ENCODE measurements at regions not wholly inside any gene's neighbourhood (a gene's known extent, or its start where the extent isn't known, plus 50 kb on each side); places are given as distances from the start of the nearest gene placed in this dataset.

DNA sequence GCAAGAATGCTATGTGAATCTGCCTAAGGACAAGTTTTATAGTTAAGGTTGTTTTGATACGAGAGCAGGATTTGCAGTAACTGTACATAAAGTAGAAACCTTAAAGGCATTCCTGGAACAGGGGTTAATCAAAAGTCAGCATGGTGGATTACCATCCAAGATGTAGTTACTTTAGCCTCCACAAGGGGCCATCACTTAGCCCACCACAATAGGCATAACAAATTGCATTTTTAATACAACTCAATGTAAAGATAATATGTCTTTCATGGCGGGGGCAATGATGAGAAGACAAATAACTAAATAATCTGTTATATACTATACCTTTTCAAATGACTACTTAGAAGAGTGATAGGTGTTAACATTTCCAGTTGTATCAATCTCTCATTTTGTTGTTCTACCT is 611.2 kb upstream of the ADGRL4 start:
- H3K9me3 ChIP-seq (ENCODE audit: control insufficient read depth, low read length): peaks cover 12% of the 10 kb centered on the region
- DNase-seq: no peak
- Mint-ChIP-seq H3K4me3 (no peak overlapping the region), H3K4me1 (peaks cover 7% of the 10 kb centered on the region), H3K9me3 (peaks cover 22% of the 10 kb centered on the region), H3K36me3 (ENCODE audit: low read depth) (peaks cover 12% of the 10 kb centered on the region), H3K27me3 (ENCODE audit: insufficient read depth) (no peaks in the 10 kb centered on the region), H3K27ac (no peak overlapping the region)
- TF ChIP-seq, protein P1, sequence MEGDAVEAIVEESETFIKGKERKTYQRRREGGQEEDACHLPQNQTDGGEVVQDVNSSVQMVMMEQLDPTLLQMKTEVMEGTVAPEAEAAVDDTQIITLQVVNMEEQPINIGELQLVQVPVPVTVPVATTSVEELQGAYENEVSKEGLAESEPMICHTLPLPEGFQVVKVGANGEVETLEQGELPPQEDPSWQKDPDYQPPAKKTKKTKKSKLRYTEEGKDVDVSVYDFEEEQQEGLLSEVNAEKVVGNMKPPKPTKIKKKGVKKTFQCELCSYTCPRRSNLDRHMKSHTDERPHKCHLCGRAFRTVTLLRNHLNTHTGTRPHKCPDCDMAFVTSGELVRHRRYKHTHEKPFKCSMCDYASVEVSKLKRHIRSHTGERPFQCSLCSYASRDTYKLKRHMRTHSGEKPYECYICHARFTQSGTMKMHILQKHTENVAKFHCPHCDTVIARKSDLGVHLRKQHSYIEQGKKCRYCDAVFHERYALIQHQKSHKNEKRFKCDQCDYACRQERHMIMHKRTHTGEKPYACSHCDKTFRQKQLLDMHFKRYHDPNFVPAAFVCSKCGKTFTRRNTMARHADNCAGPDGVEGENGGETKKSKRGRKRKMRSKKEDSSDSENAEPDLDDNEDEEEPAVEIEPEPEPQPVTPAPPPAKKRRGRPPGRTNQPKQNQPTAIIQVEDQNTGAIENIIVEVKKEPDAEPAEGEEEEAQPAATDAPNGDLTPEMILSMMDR (conservative IDR thresholded peaks at IDR 0.05): peak; percentile 68
- WGBS, 2 experiments (ENCODE audit: insufficient coverage in 1 of 2, insufficient read length in 1 of 2): 97 to 100% methylated on average over 1 of the region's 2 CpGs
- H3K36me3 ChIP-seq (ENCODE audit: control insufficient read depth, insufficient read depth, low read length): no peaks in the 10 kb centered on the region
- no peaks in the 10 kb centered on the region for H3K27me3 ChIP-seq (ENCODE audit: control insufficient read depth, insufficient read depth, low read length, poor library complexity, severe bottlenecking)
- H3K4me1 ChIP-seq (ENCODE audit: control insufficient read depth, insufficient read depth, low read length): no peaks in the 10 kb centered on the region
- no peak overlapping the region for H3K9ac ChIP-seq (ENCODE audit: extremely low read depth, low read length, poor library complexity, severe bottlenecking)
- no peak overlapping the region for H3K4me3 ChIP-seq (ENCODE audit: low read length)
- no peak overlapping the region for H3K27ac ChIP-seq (ENCODE audit: low read depth, low read length)

- H3K27me3 ChIP-seq (ENCODE audit: control insufficient read depth, insufficient read depth, low read length, poor library complexity, severe bottlenecking): no peaks in the 10 kb centered on the region
- H3K27me3 Mint-ChIP-seq (ENCODE audit: insufficient read depth): no peaks in the 10 kb centered on the region
- H3K4me3 ChIP-seq (ENCODE audit: low read length): no peak overlapping the region
- H3K4me1 Mint-ChIP-seq: peaks cover 9% of the 10 kb centered on the region
- TF ChIP-seq, protein P1 (conservative IDR thresholded peaks at IDR 0.05): no peak
- H3K4me1 ChIP-seq (ENCODE audit: control insufficient read depth, insufficient read depth, low read length): no peaks in the 10 kb centered on the region
- H3K4me3 Mint-ChIP-seq: no peak overlapping the region
- no peak overlapping the region for H3K9ac ChIP-seq (ENCODE audit: extremely low read depth, low read length, poor library complexity, severe bottlenecking)
- peaks cover 11% of the 10 kb centered on the region for H3K9me3 Mint-ChIP-seq
- peaks cover 11% of the 10 kb centered on the region for H3K36me3 Mint-ChIP-seq (ENCODE audit: low read depth)
- H3K27ac ChIP-seq (ENCODE audit: low read depth, low read length): no peak overlapping the region
- H3K27ac Mint-ChIP-seq: no peak overlapping the region
- DNase-seq: no peak
- 94% methylated on average over 2 of the region's 2 CpGs; no CpG with 5 or more reads in 1 of the 2 experiments for WGBS, 2 experiments (ENCODE audit: insufficient coverage in 1 of 2, insufficient read length in 1 of 2)
- H3K9me3 ChIP-seq (ENCODE audit: control insufficient read depth, low read length): peaks cover 6% of the 10 kb centered on the region
- H3K36me3 ChIP-seq (ENCODE audit: control insufficient read depth, insufficient read depth, low read length): no peaks in the 10 kb centered on the region
Observed at GRCh38 chr1:79614762-79615161, 608.2 kb upstream of the ADGRL4 start.

DNA sequence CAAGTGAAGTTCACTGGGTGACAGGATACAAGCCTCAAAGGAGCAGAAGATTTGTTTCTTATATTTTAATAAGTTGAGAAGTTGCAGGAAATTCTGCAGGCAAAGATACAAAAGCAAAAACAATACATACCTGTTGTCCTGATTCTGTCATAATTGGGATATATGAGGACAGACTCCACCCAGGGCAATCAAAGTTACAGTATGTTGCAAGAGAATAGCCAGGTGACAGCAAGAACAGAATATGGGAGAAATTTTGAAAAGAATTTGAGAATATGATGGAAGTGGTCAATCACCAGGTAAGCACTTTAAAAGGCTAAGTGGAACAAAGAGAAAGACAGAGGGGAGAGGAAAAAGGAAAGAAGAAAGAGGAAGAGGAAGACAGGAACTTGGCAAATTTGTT is 607.6 kb upstream of the ADGRL4 start:
- Mint-ChIP-seq H3K27me3 (ENCODE audit: insufficient read depth) (no peaks in the 10 kb centered on the region), H3K4me1 (peaks cover 9% of the 10 kb centered on the region), H3K4me3 (no peak overlapping the region), H3K9me3 (peaks cover 11% of the 10 kb centered on the region), H3K27ac (no peak overlapping the region), H3K36me3 (ENCODE audit: low read depth) (peaks cover 11% of the 10 kb centered on the region)
- no peak for DNase-seq
- Histone ChIP-seq H3K9me3 (ENCODE audit: control insufficient read depth, low read length) (peaks cover 6% of the 10 kb centered on the region), H3K4me1 (ENCODE audit: control insufficient read depth, insufficient read depth, low read length) (no peaks in the 10 kb centered on the region), H3K9ac (ENCODE audit: extremely low read depth, low read length, poor library complexity, severe bottlenecking) (no peak overlapping the region), H3K36me3 (ENCODE audit: control insufficient read depth, insufficient read depth, low read length) (no peaks in the 10 kb centered on the region), H3K27me3 (ENCODE audit: control insufficient read depth, insufficient read depth, low read length, poor library complexity, severe bottlenecking) (no peaks in the 10 kb centered on the region), H3K27ac (ENCODE audit: low read depth, low read length) (no peak overlapping the region), H3K4me3 (ENCODE audit: low read length) (no peak overlapping the region)
- TF ChIP-seq, protein P1 (conservative IDR thresholded peaks at IDR 0.05): no peak

Measured in endodermal cell (in vitro differentiated cells).